Eye (tissue), 1 donor: ENCODE measurements at regions not wholly inside any gene's neighbourhood (a gene's known extent, or its start where the extent isn't known, plus 50 kb on each side); places are given as distances from the start of the nearest gene placed in this dataset.

Experiments
- DNase-seq: peaks from one replicate; pipeline ENCODE4 v3.0.0-alpha.2; 2015

- DNase-seq, result no peak
These were observed 170.0 kb downstream of the TMEM38B start for GRCh38 chr9:105864248-105864898.

- DNase-seq, result no peak
These were observed 170.9 kb downstream of the TMEM38B start for GRCh38 chr9:105865285-105865684.

- DNase-seq, result no peak
These were observed 177.2 kb downstream of the TMEM38B start for GRCh38 chr9:105871540-105871939.

GRCh38 chr9:105873801-105874200, 179.5 kb downstream of the TMEM38B start:
- DNase-seq, result no peak

GRCh38 chr9:105877721-105878120, 183.4 kb downstream of the TMEM38B start:
- no peak for DNase-seq

GRCh38 chr9:105879181-105879580, 184.8 kb downstream of the TMEM38B start:
- no peak for DNase-seq

GRCh38 chr9:105880517-105880916, 186.2 kb downstream of the TMEM38B start:
- no peak for DNase-seq

- DNase-seq, result no peak
These were observed 186.7 kb downstream of the TMEM38B start for GRCh38 chr9:105881021-105881420.

- peak; percentile 67 for DNase-seq
These were observed 187.5 kb downstream of the TMEM38B start for GRCh38 chr9:105881654-105882349.

- no peak for DNase-seq
These were observed 189.5 kb downstream of the TMEM38B start for GRCh38 chr9:105883847-105884246.

- DNase-seq, result no peak
These were observed 190.1 kb downstream of the TMEM38B start for GRCh38 chr9:105884416-105884815.

GRCh38 chr9:105886136-105886535, 191.8 kb downstream of the TMEM38B start:
- DNase-seq, result no peak

- peak; percentile 8 for DNase-seq
These were observed 193.3 kb downstream of the TMEM38B start for GRCh38 chr9:105887679-105888078.

- no peak for DNase-seq
These were observed 195.9 kb downstream of the TMEM38B start for GRCh38 chr9:105890046-105890822.

- peak; percentile 64 for DNase-seq
These were observed 205.8 kb downstream of the TMEM38B start for GRCh38 chr9:105900123-105900522.

GRCh38 chr9:105901514-105902109, 207.3 kb downstream of the TMEM38B start:
- peak; percentile 83 for DNase-seq

- no peak for DNase-seq
These were observed 213.7 kb downstream of the TMEM38B start for GRCh38 chr9:105908069-105908468.

GRCh38 chr9:105911104-105911911, 217.0 kb downstream of the TMEM38B start:
- peak; percentile 49 for DNase-seq

- DNase-seq, result no peak
These were observed 218.0 kb downstream of the TMEM38B start for GRCh38 chr9:105912157-105912862.

- no peak for DNase-seq
These were observed 218.6 kb downstream of the TMEM38B start for GRCh38 chr9:105912863-105913516.

- no peak for DNase-seq
These were observed 226.9 kb downstream of the TMEM38B start for GRCh38 chr9:105921057-105921726.
